DND-41 (cell line): ENCODE measurements at regions not wholly inside any gene's neighbourhood (a gene's known extent, or its start where the extent isn't known, plus 50 kb on each side); places are given as distances from the start of the nearest gene placed in this dataset.

Experiments used
- CTCF ChIP-seq: IDR thresholded peaks from 2 replicates; pipeline ENCODE4 v1.5.1; 2012; ENCODE audit warnings: borderline replicate concordance, low read length, moderate library complexity, mild to moderate bottlenecking; ENCODE audit not compliant: poor library complexity, severe bottlenecking; ENCODE audit errors: extremely low read depth
- EZH2 ChIP-seq: IDR thresholded peaks from 3 replicates; pipeline ENCODE4 v1.6.1; 2012; ENCODE audit warnings: borderline replicate concordance, low read depth, mild to moderate bottlenecking, moderate library complexity, low read length, inconsistent platforms; ENCODE audit not compliant: severe bottlenecking

GRCh38 chr7:49341849-49342248 lies 417.5 kb downstream of the CDC14C start:
- no peak for TF ChIP-seq CTCF
- no peak for TF ChIP-seq EZH2
